Endometrium (tissue), 2 donors: ENCODE measurements at regions not wholly inside any gene's neighbourhood (a gene's known extent, or its start where the extent isn't known, plus 50 kb on each side); places are given as distances from the start of the nearest gene placed in this dataset.

Experiments
- FAIRE-seq: peaks from 2 replicates; lab custom pipeline; 2012; peaks lifted over from hg19 to GRCh38; lab: Jason Lieb, UNC
- donor health status: control.
- donor health status: control.

GRCh38 chr7:45455662-45456061 lies 118.5 kb upstream of the ADCY1 start:
- FAIRE-seq: no peak

GRCh38 chr7:45456105-45456504 lies 118.1 kb upstream of the ADCY1 start:
- FAIRE-seq: no peak

GRCh38 chr7:45456747-45457524 lies 117.2 kb upstream of the ADCY1 start:
- FAIRE-seq: no peak

GRCh38 chr7:45457591-45457990 lies 116.6 kb upstream of the ADCY1 start:
- FAIRE-seq: no peak

- no peak for FAIRE-seq
These were observed 114.7 kb upstream of the ADCY1 start for GRCh38 chr7:45459476-45459875.

GRCh38 chr7:45460379-45460778 lies 113.8 kb upstream of the ADCY1 start:
- no peak for FAIRE-seq

- no peak for FAIRE-seq
These were observed 113.1 kb upstream of the ADCY1 start for GRCh38 chr7:45461026-45461425.

GRCh38 chr7:45469103-45469502 lies 105.1 kb upstream of the ADCY1 start:
- no peak for FAIRE-seq

GRCh38 chr7:45470031-45470430 lies 104.1 kb upstream of the ADCY1 start:
- no peak for FAIRE-seq

GRCh38 chr7:45479781-45480180 lies 94.4 kb upstream of the ADCY1 start:
- no peak for FAIRE-seq

GRCh38 chr7:45482451-45482850 lies 91.7 kb upstream of the ADCY1 start:
- no peak for FAIRE-seq

- no peak for FAIRE-seq
These were observed 90.1 kb upstream of the ADCY1 start for GRCh38 chr7:45484094-45484493.

- no peak for FAIRE-seq
These were observed 87.6 kb upstream of the ADCY1 start for GRCh38 chr7:45486575-45486974.

- FAIRE-seq: no peak
These were observed 79.3 kb upstream of the ADCY1 start for GRCh38 chr7:45494885-45495284.

GRCh38 chr7:45495618-45496017 lies 78.5 kb upstream of the ADCY1 start:
- no peak for FAIRE-seq

GRCh38 chr7:45500257-45500656 lies 73.9 kb upstream of the ADCY1 start:
- FAIRE-seq: no peak

GRCh38 chr7:45501791-45502190 lies 72.4 kb upstream of the ADCY1 start:
- no peak for FAIRE-seq

GRCh38 chr7:45506059-45506458 lies 68.1 kb upstream of the ADCY1 start:
- no peak for FAIRE-seq

- FAIRE-seq: no peak
These were observed 64.9 kb upstream of the ADCY1 start for GRCh38 chr7:45509222-45509621.

GRCh38 chr7:45511721-45512597 lies 62.2 kb upstream of the ADCY1 start:
- no peak for FAIRE-seq

- no peak for FAIRE-seq
These were observed 59.2 kb upstream of the ADCY1 start for GRCh38 chr7:45514944-45515343.

- no peak for FAIRE-seq
These were observed 58.8 kb upstream of the ADCY1 start for GRCh38 chr7:45515346-45515745.
